GM18505 (cell line): ENCODE measurements at regions not wholly inside any gene's neighbourhood (a gene's known extent, or its start where the extent isn't known, plus 50 kb on each side); places are given as distances from the start of the nearest gene placed in this dataset.

Experiments
- ATAC-seq: cut with Tn5 transposase; IDR thresholded peaks from one replicate; pipeline ENCODE4 v1.9.1; 2021; ENCODE audit not compliant: unreplicated experiment
- POLR2A ChIP-seq: IDR thresholded peaks from 4 replicates; pipeline ENCODE4 v1.6.1; 2011; ENCODE audit warnings: borderline replicate concordance; ENCODE audit not compliant: insufficient read depth, insufficient read length; ENCODE audit errors: extremely low read depth

DNA sequence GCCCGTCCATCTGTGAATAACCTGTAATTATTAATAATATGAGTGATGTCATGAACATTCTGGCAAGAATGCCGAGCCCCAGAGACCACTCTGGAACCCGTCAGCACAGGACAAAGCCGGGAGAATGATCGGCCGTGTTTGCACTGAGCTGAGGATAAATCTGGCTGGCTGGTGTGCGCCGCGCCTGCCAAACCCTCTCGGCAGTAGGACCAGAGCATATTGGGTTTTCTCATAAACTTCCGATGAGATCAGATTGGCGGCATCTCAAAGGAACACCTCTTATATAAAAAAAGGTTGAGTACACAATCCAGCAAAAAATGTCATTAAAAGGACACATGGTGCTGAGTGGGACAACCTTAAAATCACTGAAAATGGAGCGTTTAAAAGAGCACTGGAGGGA, 296.0 kb upstream of the MKI67 start:
- TF ChIP-seq POLR2A: no peak
- no peak for ATAC-seq

DNA sequence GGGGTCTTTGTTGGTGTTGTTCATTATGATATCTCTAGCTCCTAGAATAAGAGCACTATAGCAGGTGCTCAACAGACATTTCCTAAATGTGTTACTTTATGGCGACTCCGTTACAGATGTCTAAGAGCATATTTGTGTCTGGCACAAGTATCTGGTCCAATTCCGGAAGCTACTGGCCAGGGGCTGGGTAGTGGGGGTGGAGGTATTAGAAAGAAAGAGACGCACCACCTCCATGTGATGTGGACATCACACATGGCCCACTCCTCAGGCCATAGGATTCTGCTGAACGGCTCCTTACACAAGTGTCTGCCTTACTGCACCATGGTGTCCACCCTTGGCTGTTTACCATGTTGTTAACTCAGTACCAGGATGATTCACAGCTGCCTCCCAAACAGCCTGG, 296.8 kb upstream of the MKI67 start:
- no peak for ATAC-seq
- TF ChIP-seq POLR2A: no peak

DNA sequence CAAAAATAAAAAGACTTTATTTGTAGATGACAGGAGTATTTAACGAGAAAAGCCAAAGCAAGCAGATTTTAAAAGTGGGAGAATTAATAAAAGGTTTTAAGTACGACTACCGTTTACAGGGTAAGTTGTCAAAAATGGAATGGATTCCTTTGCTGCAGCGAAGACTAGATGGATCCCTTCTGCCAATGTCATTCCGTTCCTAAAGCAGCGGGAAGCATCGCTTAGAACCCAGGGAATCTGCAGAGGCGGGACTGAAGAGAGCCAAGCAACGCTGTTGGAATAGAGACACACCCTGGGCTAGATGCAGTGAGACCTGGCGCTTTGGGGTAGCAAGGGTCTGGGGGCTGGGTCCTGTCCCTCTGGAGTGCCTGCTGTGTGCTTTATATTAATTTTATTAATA, 303.1 kb upstream of the MKI67 start:
- TF ChIP-seq POLR2A: no peak
- ATAC-seq: no peak

DNA sequence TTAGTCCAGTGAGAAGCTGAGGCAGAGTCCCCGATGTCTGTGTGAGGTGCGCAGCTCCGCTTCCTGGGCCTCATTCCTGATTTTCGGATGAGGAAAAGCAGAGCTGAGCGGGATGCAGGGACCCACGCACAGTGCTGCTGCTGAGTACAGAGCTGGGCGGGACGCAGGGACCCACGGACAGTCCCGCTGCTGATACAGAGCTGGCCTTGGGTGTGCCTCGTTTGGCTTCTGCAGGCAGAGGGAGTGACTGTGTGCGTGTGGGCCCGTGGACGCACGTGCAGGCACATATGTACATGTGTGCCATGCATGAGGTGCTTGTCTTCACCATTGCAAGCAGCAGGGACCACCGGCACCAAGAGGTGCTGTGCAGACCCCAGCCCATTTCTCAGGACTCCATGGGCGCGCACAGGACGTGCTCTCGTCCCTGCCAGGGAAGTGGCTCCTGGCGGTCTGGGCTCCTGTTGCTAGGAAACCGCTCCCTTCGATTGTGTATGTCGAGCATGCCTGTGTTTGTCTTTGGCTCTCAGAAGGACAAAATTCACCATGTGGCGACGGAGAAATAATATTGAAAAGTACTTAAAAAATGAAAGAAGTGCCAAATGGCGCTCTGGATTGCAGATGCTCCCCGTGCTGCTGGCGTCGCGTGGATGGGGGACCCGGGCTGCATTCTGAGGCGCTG, 303.8 kb upstream of the MKI67 start:
- no peak for TF ChIP-seq POLR2A
- no peak for ATAC-seq

DNA sequence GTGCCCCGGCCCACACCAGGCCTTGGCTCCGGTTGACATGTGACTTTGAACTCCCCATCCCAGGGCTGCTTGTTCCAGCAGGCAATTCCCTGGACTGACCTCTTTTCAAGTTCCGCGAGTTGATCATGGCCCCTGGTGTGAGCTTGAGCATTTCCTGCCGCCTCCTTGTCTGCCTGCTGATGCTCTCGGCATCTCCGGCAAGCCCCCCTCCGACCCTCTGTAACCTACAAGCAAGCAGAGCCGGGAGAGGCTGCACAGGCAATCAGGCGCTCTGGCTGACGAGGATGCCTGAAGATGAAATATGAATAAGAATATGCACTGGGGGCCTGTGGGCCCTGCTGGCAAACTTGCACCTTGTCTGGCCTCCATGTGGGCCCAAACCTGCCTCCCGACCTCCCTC, 304.9 kb upstream of the MKI67 start:
- TF ChIP-seq POLR2A: no peak
- no peak for ATAC-seq

DNA sequence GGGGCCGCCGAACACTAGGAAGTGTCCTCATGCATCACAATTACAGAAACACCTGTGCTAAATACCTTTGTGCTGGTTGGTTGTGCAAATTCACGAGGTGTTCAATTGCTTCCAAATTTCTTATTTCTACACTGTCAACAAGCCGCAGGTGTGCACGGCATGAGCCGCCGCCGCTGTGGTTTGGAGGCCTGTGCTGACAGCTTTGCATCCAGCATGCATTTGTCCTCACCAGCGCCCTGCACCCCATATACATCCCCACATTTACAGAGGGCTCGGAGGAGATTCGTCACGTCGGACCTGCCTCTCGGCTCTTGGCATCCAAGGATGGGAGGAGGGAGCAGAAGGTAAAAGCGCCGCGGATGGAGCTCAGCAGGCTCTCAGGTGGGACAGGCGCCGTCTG, 305.3 kb upstream of the MKI67 start:
- TF ChIP-seq POLR2A: no peak
- no peak for ATAC-seq

DNA sequence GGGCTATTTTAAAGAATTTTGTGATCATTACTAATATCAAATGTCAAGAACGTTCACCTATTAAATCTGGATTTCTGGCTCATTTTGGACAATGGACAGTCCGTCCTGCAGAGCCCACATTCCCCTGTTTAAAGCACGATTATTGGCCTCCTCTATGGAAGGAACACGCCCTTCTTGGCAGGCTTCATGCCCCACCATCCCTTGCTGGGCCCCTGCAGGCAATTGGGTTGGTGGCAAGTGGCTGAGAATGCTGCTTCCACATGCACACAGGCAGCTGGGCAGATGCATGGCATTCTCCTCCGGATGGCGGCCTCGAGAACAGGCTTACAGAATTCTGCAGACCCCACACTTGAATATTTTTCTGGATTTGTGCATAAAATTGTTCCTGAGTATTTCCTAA, 305.8 kb upstream of the MKI67 start:
- ATAC-seq: no peak
- TF ChIP-seq POLR2A: no peak

DNA sequence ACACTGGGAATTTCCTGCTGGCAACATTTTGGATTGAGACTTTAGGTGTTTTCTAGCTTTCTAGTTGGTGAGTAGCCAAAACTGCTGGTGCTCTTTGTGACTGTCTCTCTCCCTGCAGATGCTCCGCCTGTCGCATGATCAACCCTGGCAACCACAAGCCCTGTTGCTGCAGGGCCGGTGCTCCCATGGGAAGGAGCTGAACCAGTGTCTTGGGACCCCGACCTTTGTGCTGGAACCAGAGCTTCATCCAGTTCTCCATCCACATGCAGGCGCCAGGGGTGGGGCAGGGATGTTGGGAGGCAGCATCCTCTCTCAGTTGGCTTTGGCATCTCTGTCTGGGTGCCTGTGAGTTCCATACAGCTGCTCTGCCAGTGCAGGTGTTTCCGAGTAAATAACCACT, 306.2 kb upstream of the MKI67 start:
- TF ChIP-seq POLR2A: no peak
- ATAC-seq: no peak

DNA sequence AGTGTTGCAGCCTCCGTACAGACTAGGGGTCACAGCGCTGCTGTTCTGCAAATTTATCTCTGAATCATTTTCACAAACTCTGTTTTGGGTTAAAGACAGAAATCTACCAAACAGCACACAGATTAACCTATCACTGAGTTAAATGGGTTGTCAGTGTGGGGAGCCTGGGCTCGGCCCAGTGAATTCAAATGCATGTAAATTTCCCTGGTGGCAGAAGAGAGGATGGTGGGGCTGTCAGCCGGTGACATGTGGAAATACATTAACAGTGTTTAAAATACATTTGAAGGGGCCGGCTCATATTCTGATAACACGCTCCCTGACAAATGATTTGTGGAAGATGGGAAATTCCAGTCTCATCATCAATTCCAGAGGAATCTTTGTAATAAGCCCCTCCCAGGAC, 309.6 kb upstream of the MKI67 start:
- ATAC-seq: no peak
- TF ChIP-seq POLR2A: no peak

DNA sequence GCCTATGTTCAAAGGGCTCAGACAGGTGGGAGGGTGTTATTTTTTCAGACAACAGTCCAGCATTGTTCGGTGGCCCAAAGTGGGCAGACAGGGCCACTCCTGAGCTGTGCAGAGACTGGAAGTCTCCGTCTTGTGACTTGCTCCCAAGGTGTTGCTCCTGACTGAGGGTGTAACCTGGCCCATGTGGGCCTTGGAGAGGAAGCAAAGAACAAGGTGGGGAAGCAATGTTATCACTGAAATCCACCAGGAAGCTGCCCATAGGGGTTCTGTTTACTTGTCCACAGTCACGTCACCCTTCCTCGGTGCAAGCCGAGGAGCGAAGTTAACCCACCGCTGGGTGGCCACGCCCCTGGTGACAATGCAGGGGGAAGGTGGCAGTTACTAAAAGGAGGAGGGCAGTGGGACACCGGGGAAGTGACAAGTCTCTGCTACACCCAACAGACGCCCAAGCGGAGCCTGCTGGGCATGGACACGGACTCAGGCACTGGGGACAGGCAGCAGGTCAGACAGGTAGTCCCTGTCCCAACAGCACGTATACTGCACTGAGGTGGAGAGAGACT, 311.6 kb upstream of the MKI67 start:
- TF ChIP-seq POLR2A: no peak
- ATAC-seq: no peak

DNA sequence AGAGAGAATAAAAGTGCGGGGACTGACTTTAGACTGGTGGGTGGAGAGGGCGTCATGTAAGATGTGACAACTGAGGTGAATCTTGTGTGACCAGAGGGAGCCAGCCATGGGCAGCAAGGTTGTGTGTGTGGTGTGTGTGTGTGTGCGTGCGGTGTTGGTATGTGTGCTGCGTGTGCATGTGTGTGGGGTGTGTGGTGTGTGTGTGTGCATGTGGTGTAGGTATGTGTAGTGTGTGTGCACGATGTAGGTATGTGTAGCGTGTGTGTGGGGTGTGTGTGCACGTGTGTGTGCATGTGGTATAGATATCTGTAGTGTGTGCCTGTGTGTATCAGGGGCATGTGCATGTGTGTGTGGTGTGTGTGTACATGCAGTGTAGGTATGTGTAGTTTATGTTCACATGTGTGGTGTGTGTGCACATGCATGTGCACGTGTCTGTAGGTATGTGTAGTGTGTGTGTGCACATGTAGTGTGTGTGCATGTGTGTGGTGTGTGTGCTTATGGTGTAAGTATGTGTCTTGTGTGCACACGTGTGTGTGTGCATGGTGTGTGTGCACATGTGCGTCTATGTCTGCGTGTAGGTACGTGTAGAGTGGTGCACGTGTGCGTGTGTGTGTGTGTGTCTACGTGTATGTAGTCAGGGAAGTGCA, 312.3 kb upstream of the MKI67 start:
- TF ChIP-seq POLR2A: no peak
- no peak for ATAC-seq

DNA sequence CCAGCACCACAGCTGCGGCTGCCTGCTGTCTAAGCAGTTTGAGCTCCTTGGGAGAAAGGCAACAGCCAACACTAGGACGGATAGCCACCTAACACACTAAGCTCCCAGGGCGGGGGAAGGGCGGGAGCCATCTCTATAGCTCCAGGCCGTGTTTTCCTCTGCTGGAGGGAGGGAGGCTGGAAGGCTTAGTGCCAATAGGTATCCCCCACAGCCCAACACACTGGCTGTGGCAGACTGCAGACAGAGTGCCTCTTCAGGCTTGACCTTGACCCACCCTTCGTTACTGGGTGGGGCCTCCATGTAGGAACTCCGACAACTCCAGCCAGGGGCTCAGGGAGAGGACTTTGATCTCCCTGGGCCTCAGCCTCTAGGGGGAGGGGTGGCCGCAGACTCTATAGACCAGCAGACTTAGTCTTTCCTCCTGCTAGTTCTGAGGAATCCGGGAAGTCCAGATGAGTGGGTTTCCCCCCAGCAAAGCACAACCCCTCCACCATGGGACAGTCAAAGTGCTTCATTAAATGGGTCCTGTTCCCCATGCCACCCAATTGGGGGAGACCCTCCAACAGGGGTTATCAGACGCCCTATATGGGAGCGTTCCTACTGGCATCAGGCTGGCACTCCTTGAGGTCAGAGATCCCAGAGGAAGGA, 314.4 kb upstream of the MKI67 start:
- no peak for TF ChIP-seq POLR2A
- ATAC-seq: no peak

DNA sequence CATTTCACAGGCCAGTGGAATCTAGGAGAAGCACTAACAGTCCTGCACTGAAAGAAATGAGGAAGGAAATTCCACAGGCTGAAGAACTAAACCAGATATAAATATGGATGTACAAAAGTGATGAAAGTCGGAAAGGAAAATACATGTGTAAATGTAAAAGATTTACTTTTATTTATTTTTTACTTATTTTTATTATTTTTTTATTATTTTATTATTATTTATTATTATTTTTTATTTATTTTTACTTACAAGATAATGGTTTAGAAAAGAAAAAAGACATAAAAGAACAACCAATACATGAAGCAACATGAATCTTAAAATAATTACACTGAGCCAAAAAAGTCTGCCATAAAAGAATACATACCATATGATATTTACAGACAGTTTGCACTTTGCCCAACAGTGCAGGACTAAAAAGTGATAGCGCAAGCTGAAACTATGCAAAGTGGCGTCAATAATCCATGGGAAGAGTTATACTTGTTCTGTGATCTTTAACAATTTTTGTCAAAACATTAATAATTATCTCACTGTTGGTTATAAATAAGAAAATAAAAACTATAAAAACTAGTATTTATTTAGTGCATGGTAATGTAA, 317.8 kb upstream of the MKI67 start:
- TF ChIP-seq POLR2A: no peak
- no peak for ATAC-seq
